A549 (cell line): ENCODE measurements at regions not wholly inside any gene's neighbourhood (a gene's known extent, or its start where the extent isn't known, plus 50 kb on each side); places are given as distances from the start of the nearest gene placed in this dataset.

Source experiments
- CHD2 ChIP-seq: fragments of 150-350 bp; IDR thresholded peaks from 2 replicates; pipeline ENCODE4 v1.6.1; 2014; ENCODE audit warnings: low read length; ENCODE audit not compliant: partially characterized antibody
- CTCF ChIP-seq: fragments of >200 bp; sonication (Bioruptor Twin); formaldehyde crosslinking; IDR thresholded peaks from 3 replicates; pipeline ENCODE4 v1.5.1; 2016
- ELK1 ChIP-seq: fragments of 150-350 bp; IDR thresholded peaks from 2 replicates; pipeline ENCODE4 v1.6.1; 2014; ENCODE audit warnings: low read depth, mild to moderate bottlenecking, low read length
- ESRRA ChIP-seq: fragments of 150-350 bp; IDR thresholded peaks from 2 replicates; pipeline ENCODE4 v1.6.1; 2014; ENCODE audit warnings: mild to moderate bottlenecking, low read length, borderline replicate concordance
- HOXA7 ChIP-seq: fragments of 250-450 bp; sonication (Bioruptor Pico); IDR thresholded peaks from 2 replicates; pipeline ENCODE4 v1.5.0; 2020; ENCODE audit warnings: mild to moderate bottlenecking, moderate library complexity
- SMC3 ChIP-seq: fragments of >200 bp; sonication (Bioruptor Twin); formaldehyde crosslinking; IDR thresholded peaks from 3 replicates; pipeline ENCODE4 v1.6.1; 2018; ENCODE audit warnings: inconsistent platforms

DNA sequence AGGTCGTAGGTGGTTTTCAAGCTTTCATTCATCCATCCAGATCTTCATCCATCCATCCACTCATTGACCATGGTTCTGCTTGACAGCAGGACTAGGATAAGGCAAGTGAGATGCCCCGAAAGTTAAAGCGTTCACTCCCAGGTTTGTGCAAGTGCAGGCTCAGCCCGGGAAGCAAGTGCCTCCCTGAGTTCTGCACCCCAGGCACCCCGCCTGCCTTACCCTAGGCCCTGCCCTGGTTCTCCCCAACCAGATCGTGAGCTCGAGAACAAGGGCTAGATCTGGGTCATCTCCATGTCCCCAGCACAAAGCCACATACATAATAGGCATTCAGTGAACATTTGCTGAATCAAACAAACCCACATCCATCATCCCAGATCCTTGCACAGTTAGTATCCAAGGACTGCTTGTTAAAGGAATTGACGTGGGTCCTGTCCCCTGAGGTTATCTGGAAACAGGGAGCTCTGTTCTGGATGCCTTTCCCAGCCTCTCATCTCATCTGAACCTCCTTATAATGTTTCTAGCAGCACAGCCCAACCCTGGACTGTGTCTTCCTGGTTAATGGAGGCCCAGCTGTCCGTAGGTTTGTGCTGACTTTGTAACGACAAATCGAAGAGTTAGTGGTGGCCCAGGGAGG lies 116.1 kb upstream of the GPC1 start:
- TF ChIP-seq CTCF (no peak), ESRRA (no peak), CHD2 (no peak), HOXA7 (no peak), SMC3 (no peak), ELK1 (no peak)
